ENCODE measurements at regions not wholly inside any gene's neighbourhood (a gene's known extent, or its start where the extent isn't known, plus 50 kb on each side); places are given as distances from the start of the nearest gene placed in this dataset.

DNA sequence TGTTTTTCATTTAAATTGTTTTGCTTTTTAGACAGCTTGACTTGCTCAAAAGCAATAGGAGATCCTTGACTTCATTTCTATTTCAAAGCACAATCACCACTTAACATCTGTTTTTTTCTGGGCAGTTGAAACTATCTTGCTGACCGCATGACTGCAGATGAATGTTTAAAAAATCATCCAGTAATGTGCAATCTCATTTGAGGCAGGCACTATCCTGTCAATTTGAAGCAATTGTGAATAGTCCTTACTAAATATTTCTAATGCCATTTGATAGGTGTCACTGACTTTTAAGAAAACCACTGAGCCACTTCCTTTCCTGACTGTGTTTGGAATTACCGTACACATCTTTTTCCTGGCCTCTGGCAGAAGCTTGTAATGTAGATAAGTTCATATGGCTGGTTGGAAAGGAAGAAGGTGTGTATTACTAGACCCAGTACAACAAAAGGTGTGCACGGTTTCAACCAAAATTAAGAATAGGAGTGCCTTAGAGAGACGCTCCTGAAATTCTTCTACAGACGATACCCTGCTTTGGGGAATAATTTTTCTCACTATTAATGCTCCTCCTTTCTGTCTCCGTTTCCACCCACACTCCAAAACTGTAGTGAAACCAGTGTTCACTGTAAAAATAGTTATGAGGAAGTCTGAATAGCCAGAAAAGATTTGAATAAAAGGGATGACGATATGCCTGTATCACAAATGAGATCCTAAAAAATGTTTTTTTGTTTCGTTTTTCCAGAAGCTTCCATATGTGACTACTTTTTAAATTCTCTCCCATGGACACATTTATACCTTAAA, 136.7 kb upstream of the MOCS2 start:
- ChIA-PET CTCF (no interaction called here), POLR2A (no interaction called here)
- H3K36me3 Mint-ChIP-seq = no peaks in the 10 kb centered on the region
- H3K27me3 Mint-ChIP-seq = peaks cover 7 to 13% of the 10 kb centered on the region in 2 donors
- H3K4me1 Mint-ChIP-seq = no peaks in the 10 kb centered on the region
- DNase-seq (no peak), ATAC-seq (replicated peaks in 1 of 4) (no peak)
- Histone ChIP-seq H3K27me3 (replicated peaks in 1 of 2; ENCODE audit: control insufficient read depth in 2 of 2, extremely low read depth in 1 of 2, insufficient read depth in 2 of 2, low read length in 1 of 2) (peaks cover 0 to 8% of the 10 kb centered on the region in 2 experiments), H3K4me3 (ENCODE audit: control insufficient read depth in 1 of 2, extremely low read depth in 1 of 2, low read length in 1 of 2) (no peak overlapping the region), H3K4me1 (ENCODE audit: control insufficient read depth in 1 of 2, extremely low read depth in 1 of 2, insufficient read depth in 2 of 2, low read length in 2 of 2) (no peaks in the 10 kb centered on the region), H3K27ac (ENCODE audit: low read length) (no peak overlapping the region), H3K9me3 (no peaks in the 10 kb centered on the region), H3K36me3 (ENCODE audit: control insufficient read depth in 2 of 2, extremely low read depth in 1 of 2, insufficient read depth in 1 of 2, low read length in 1 of 2) (no peaks in the 10 kb centered on the region)
- WGBS (ENCODE audit: insufficient coverage) = no CpG with 5 or more reads among the region's 8 CpGs
- no peak overlapping the region for H3K4me3 Mint-ChIP-seq
- H3K9me3 Mint-ChIP-seq = no peaks in the 10 kb centered on the region
- no peak overlapping the region for H3K27ac Mint-ChIP-seq

- Histone ChIP-seq H3K27me3 (replicated peaks in 1 of 2; ENCODE audit: control insufficient read depth in 2 of 2, extremely low read depth in 1 of 2, insufficient read depth in 2 of 2, low read length in 1 of 2) (peaks cover 0 to 6% of the 10 kb centered on the region in 2 experiments), H3K4me3 (ENCODE audit: control insufficient read depth in 1 of 2, extremely low read depth in 1 of 2, low read length in 1 of 2) (no peak overlapping the region), H3K9me3 (no peaks in the 10 kb centered on the region), H3K27ac (ENCODE audit: low read length) (no peak overlapping the region), H3K36me3 (ENCODE audit: control insufficient read depth in 2 of 2, extremely low read depth in 1 of 2, insufficient read depth in 1 of 2, low read length in 1 of 2) (no peaks in the 10 kb centered on the region), H3K4me1 (ENCODE audit: control insufficient read depth in 1 of 2, extremely low read depth in 1 of 2, insufficient read depth in 2 of 2, low read length in 2 of 2) (no peaks in the 10 kb centered on the region)
- DNase-seq (no peak), ATAC-seq (replicated peaks in 1 of 4) (no peak)
- H3K27ac Mint-ChIP-seq = no peak overlapping the region
- H3K4me1 Mint-ChIP-seq = peaks cover 0 to 6% (median 0%) of the 10 kb centered on the region in 3 donors
- no peaks in the 10 kb centered on the region for H3K9me3 Mint-ChIP-seq
- 70% methylated on average over 2 of the region's 4 CpGs for whole genome bisulfite sequencing (ENCODE audit: insufficient coverage)
- no peak overlapping the region for H3K4me3 Mint-ChIP-seq
- ChIA-PET CTCF (interaction anchor here in 1 of 2 donors (0.7 kb wide), 1 partner anchor 362 kb away, joined by 3 read pairs; no protein-coding TSS in a partner anchor), POLR2A (no interaction called here)
- H3K27me3 Mint-ChIP-seq = peaks cover 5 to 7% of the 10 kb centered on the region in 2 donors
- H3K36me3 Mint-ChIP-seq = no peaks in the 10 kb centered on the region
Measured at GRCh38 chr5:53249529-53250200, 140.1 kb upstream of the MOCS2 start.

DNA sequence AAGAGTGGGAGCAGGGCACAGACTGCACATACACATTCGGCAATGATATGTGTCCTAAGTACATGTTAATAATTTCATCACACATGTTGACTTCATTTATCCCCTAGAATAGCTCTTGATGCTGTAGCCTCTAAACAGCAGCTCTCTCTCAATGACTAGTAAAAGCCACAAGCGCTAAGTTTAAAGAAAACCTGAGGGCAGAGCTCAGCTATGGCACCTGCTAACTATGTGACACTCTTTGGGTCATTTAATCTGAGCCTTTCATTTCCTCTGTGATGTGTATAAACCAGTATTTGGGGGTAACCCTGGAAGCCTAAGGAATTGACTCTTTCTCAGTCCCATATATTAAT, 140.6 kb upstream of the MOCS2 start:
- no peak overlapping the region for H3K4me3 Mint-ChIP-seq
- CTCF ChIA-PET = interaction anchor here in 1 of 2 donors (0.7 kb wide), 1 partner anchor 362 kb away, joined by 3 read pairs; no protein-coding TSS in a partner anchor
- no peaks in the 10 kb centered on the region for H3K9me3 Mint-ChIP-seq
- H3K27ac Mint-ChIP-seq = no peak overlapping the region
- ATAC-seq (replicated peaks in 1 of 4) (no peak), DNase-seq (no peak)
- no peaks in the 10 kb centered on the region for H3K36me3 Mint-ChIP-seq
- peaks cover 5 to 7% of the 10 kb centered on the region in 2 donors for H3K27me3 Mint-ChIP-seq
- Histone ChIP-seq H3K27ac (ENCODE audit: low read length) (no peak overlapping the region), H3K27me3 (replicated peaks in 1 of 2; ENCODE audit: control insufficient read depth in 2 of 2, extremely low read depth in 1 of 2, insufficient read depth in 2 of 2, low read length in 1 of 2) (peaks cover 0 to 6% of the 10 kb centered on the region in 2 experiments), H3K4me1 (ENCODE audit: control insufficient read depth in 1 of 2, extremely low read depth in 1 of 2, insufficient read depth in 2 of 2, low read length in 2 of 2) (no peaks in the 10 kb centered on the region), H3K36me3 (ENCODE audit: control insufficient read depth in 2 of 2, extremely low read depth in 1 of 2, insufficient read depth in 1 of 2, low read length in 1 of 2) (no peaks in the 10 kb centered on the region), H3K4me3 (ENCODE audit: control insufficient read depth in 1 of 2, extremely low read depth in 1 of 2, low read length in 1 of 2) (no peak overlapping the region), H3K9me3 (no peaks in the 10 kb centered on the region)
- WGBS (ENCODE audit: insufficient coverage) = 89% methylated on average over 1 of the region's 2 CpGs
- POLR2A ChIA-PET = no interaction called here
- peaks cover 0 to 6% (median 0%) of the 10 kb centered on the region in 3 donors for H3K4me1 Mint-ChIP-seq

- Histone ChIP-seq H3K36me3 (ENCODE audit: control insufficient read depth in 2 of 2, extremely low read depth in 1 of 2, insufficient read depth in 1 of 2, low read length in 1 of 2) (no peaks in the 10 kb centered on the region), H3K4me3 (ENCODE audit: control insufficient read depth in 1 of 2, extremely low read depth in 1 of 2, low read length in 1 of 2) (no peak overlapping the region), H3K4me1 (ENCODE audit: control insufficient read depth in 1 of 2, extremely low read depth in 1 of 2, insufficient read depth in 2 of 2, low read length in 2 of 2) (no peaks in the 10 kb centered on the region), H3K27ac (ENCODE audit: low read length) (no peak overlapping the region), H3K9me3 (no peaks in the 10 kb centered on the region), H3K27me3 (replicated peaks in 1 of 2; ENCODE audit: control insufficient read depth in 2 of 2, extremely low read depth in 1 of 2, insufficient read depth in 2 of 2, low read length in 1 of 2) (peaks cover 0 to 6% of the 10 kb centered on the region in 2 experiments)
- Mint-ChIP-seq H3K4me1 (peaks cover 0 to 6% (median 0%) of the 10 kb centered on the region in 3 donors), H3K36me3 (no peaks in the 10 kb centered on the region), H3K27ac (no peak overlapping the region), H3K27me3 (peaks cover 0 to 7% of the 10 kb centered on the region in 2 donors), H3K4me3 (no peak overlapping the region), H3K9me3 (no peaks in the 10 kb centered on the region)
- no peak for DNase-seq
- peak in 2 of 4 experiments; percentile 36 to 65 for ATAC-seq (replicated peaks in 1 of 4)
- POLR2A ChIA-PET = no interaction called here
- CTCF ChIA-PET = no interaction called here
- WGBS (ENCODE audit: insufficient coverage) = no CpG with 5 or more reads among the region's 2 CpGs
Measured at GRCh38 chr5:53253421-53253871, 143.9 kb upstream of the MOCS2 start.

GRCh38 chr5:53256746-53257145, 147.2 kb upstream of the MOCS2 start:
- no peak for DNase-seq
- H3K36me3 Mint-ChIP-seq = no peaks in the 10 kb centered on the region
- no peak overlapping the region for H3K27ac Mint-ChIP-seq
- no peak overlapping the region for H3K4me3 Mint-ChIP-seq
- H3K27me3 Mint-ChIP-seq = peaks cover 0 to 8% of the 10 kb centered on the region in 2 donors
- ATAC-seq (replicated peaks in 1 of 4) = no peak
- ChIA-PET CTCF (no interaction called here), POLR2A (no interaction called here)
- Histone ChIP-seq H3K27me3 (replicated peaks in 1 of 2; ENCODE audit: control insufficient read depth in 2 of 2, extremely low read depth in 1 of 2, insufficient read depth in 2 of 2, low read length in 1 of 2) (no peaks in the 10 kb centered on the region), H3K36me3 (ENCODE audit: control insufficient read depth in 2 of 2, extremely low read depth in 1 of 2, insufficient read depth in 1 of 2, low read length in 1 of 2) (no peaks in the 10 kb centered on the region), H3K4me3 (ENCODE audit: control insufficient read depth in 1 of 2, extremely low read depth in 1 of 2, low read length in 1 of 2) (no peak overlapping the region), H3K9me3 (no peaks in the 10 kb centered on the region), H3K4me1 (ENCODE audit: control insufficient read depth in 1 of 2, extremely low read depth in 1 of 2, insufficient read depth in 2 of 2, low read length in 2 of 2) (no peaks in the 10 kb centered on the region), H3K27ac (ENCODE audit: low read length) (no peak overlapping the region)
- 20% methylated on average over 1 of the region's 5 CpGs for WGBS (ENCODE audit: insufficient coverage)
- H3K4me1 Mint-ChIP-seq = peaks cover 0 to 6% (median 0%) of the 10 kb centered on the region in 3 donors
- H3K9me3 Mint-ChIP-seq = no peaks in the 10 kb centered on the region

DNA sequence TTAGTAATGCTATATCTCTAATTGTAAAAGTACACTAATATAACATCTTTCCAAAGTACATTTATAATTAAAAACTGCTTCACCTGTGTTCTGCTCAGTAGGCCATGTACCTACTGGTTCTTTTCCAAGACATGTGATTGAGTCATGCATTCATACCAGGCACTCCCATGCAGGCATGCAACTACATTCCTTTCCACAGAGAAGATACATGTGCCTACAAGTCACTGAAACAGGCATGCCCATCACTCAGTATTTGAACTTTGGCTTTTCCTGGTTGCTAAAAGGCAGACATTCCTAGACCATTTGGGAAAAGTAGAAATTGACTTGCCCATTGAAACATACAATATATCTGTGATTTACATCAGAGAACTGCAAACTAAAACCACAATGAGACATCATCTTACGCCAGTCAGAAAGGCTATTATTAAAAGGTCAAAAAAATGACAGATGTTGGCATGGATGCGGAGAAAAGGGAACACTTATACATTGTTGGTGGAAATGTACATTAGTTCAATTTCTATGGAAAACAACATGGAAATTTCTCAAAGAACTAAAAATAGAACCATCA, 148.3 kb upstream of the MOCS2 start:
- CTCF ChIA-PET = no interaction called here
- H3K36me3 ChIP-seq (ENCODE audit: control insufficient read depth in 2 of 2, extremely low read depth in 1 of 2, insufficient read depth in 1 of 2, low read length in 1 of 2) = no peaks in the 10 kb centered on the region
- Mint-ChIP-seq H3K27ac (no peak overlapping the region), H3K4me1 (peaks cover 0 to 6% (median 0%) of the 10 kb centered on the region in 3 donors), H3K9me3 (no peaks in the 10 kb centered on the region), H3K4me3 (no peak overlapping the region), H3K36me3 (no peaks in the 10 kb centered on the region), H3K27me3 (peaks cover 0 to 8% of the 10 kb centered on the region in 2 donors)
- ATAC-seq (replicated peaks in 1 of 4) = no peak
- no CpG with 5 or more reads among the region's 2 CpGs for whole genome bisulfite sequencing (ENCODE audit: insufficient coverage)
- no peaks in the 10 kb centered on the region for H3K4me1 ChIP-seq (ENCODE audit: control insufficient read depth in 1 of 2, extremely low read depth in 1 of 2, insufficient read depth in 2 of 2, low read length in 2 of 2)
- DNase-seq = no peak
- no peak overlapping the region for H3K4me3 ChIP-seq (ENCODE audit: control insufficient read depth in 1 of 2, extremely low read depth in 1 of 2, low read length in 1 of 2)
- no peaks in the 10 kb centered on the region for H3K27me3 ChIP-seq (replicated peaks in 1 of 2; ENCODE audit: control insufficient read depth in 2 of 2, extremely low read depth in 1 of 2, insufficient read depth in 2 of 2, low read length in 1 of 2)
- H3K27ac ChIP-seq (ENCODE audit: low read length) = no peak overlapping the region
- POLR2A ChIA-PET = no interaction called here
- no peaks in the 10 kb centered on the region for H3K9me3 ChIP-seq

Data from T-cell (primary cell).